ENCODE measurements at regions not wholly inside any gene's neighbourhood (a gene's known extent, or its start where the extent isn't known, plus 50 kb on each side); places are given as distances from the start of the nearest gene placed in this dataset.

DNA sequence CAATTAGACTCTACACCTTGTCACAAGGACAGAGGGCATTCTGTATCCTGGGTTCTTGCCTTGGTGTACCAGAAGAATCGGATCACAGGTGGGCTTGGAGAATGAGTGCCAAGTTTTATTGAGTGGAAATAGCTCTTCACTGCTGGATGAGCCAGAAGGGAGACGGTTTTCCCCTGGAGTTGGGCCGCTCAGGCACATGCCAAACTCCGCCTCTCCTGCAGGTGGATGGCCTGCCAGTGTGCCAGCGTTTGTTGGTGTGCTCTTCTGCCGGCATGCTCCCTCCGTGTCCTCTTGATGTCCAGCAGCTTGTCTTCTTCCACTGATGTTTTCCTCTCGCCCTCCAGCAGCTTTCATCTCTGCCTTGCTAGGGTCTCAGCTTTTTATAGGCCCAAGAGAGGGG is 115.5 kb upstream of the RAB27B start:
- no peak for TF ChIP-seq RAD21 (IDR thresholded peaks at IDR 0.05; ENCODE audit: low read length)
- TF ChIP-seq, protein P1, sequence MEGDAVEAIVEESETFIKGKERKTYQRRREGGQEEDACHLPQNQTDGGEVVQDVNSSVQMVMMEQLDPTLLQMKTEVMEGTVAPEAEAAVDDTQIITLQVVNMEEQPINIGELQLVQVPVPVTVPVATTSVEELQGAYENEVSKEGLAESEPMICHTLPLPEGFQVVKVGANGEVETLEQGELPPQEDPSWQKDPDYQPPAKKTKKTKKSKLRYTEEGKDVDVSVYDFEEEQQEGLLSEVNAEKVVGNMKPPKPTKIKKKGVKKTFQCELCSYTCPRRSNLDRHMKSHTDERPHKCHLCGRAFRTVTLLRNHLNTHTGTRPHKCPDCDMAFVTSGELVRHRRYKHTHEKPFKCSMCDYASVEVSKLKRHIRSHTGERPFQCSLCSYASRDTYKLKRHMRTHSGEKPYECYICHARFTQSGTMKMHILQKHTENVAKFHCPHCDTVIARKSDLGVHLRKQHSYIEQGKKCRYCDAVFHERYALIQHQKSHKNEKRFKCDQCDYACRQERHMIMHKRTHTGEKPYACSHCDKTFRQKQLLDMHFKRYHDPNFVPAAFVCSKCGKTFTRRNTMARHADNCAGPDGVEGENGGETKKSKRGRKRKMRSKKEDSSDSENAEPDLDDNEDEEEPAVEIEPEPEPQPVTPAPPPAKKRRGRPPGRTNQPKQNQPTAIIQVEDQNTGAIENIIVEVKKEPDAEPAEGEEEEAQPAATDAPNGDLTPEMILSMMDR (conservative IDR thresholded peaks at IDR 0.05; ENCODE audit: low read depth, low read length) = no peak
- TF ChIP-seq CEBPB (IDR thresholded peaks at IDR 0.05; ENCODE audit: low read depth, low read length) = no peak
- no peak for TF ChIP-seq POLR2A (IDR thresholded peaks at IDR 0.05; ENCODE audit: low read depth, low read length)
- TF ChIP-seq MAFK (IDR thresholded peaks at IDR 0.05; ENCODE audit: low read depth, low read length) = no peak
- no peak for TF ChIP-seq BHLHE40 (IDR thresholded peaks at IDR 0.05; ENCODE audit: low read depth, low read length)
- TF ChIP-seq, protein P2, sequence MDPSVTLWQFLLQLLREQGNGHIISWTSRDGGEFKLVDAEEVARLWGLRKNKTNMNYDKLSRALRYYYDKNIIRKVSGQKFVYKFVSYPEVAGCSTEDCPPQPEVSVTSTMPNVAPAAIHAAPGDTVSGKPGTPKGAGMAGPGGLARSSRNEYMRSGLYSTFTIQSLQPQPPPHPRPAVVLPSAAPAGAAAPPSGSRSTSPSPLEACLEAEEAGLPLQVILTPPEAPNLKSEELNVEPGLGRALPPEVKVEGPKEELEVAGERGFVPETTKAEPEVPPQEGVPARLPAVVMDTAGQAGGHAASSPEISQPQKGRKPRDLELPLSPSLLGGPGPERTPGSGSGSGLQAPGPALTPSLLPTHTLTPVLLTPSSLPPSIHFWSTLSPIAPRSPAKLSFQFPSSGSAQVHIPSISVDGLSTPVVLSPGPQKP (IDR thresholded peaks at IDR 0.05; ENCODE audit: borderline replicate concordance, low read depth, low read length) = no peak
- TF ChIP-seq NFE2L2 (IDR thresholded peaks at IDR 0.05; ENCODE audit: low read depth, low read length) = no peak
